Activated CD8-positive, alpha-beta T cell treated with anti-CD3 and anti-CD28 coated beads for 36 hours (primary cell): ENCODE measurements at regions not wholly inside any gene's neighbourhood (a gene's known extent, or its start where the extent isn't known, plus 50 kb on each side); places are given as distances from the start of the nearest gene placed in this dataset.

Experiments
- ATAC-seq: fragments of 200-7000 bp; cut with Tn5 transposase; one replicate; pipeline ENCODE4 v1.10.0; 2021; ENCODE audit warnings: mild to moderate bottlenecking, moderate library complexity
- CTCF ChIA-PET: fragments of 350-600 bp; sonication (Branson Sonifier 250); formaldehyde crosslinking; loops from one replicate; lab custom pipeline; 2021; ENCODE audit warnings: antibody characterized with exemption; lab: Charles Lee
- POLR2A ChIA-PET: fragments of 350-600 bp; sonication (Branson Sonifier 250); formaldehyde crosslinking; loops from one replicate; lab custom pipeline; 2021; ENCODE audit warnings: antibody characterized with exemption; lab: Charles Lee
- DNase-seq: peaks from one replicate; pipeline ENCODE4 v3.0.0-alpha.2; 2020
- H3K27ac Mint-ChIP-seq: one replicate; pipeline ENCODE4 v1.8.0; 2021; ENCODE audit warnings: mild to moderate bottlenecking, mixed read lengths
- H3K27me3 Mint-ChIP-seq: one replicate; pipeline ENCODE4 v1.8.0; 2021; ENCODE audit warnings: mixed read lengths
- H3K36me3 Mint-ChIP-seq: one replicate; pipeline ENCODE4 v1.8.0; 2021; ENCODE audit warnings: low read depth, mixed read lengths
- H3K4me1 Mint-ChIP-seq: one replicate; pipeline ENCODE4 v1.8.0; 2021; ENCODE audit warnings: low read depth, mixed read lengths
- H3K4me3 Mint-ChIP-seq: one replicate; pipeline ENCODE4 v1.8.0; 2021; ENCODE audit warnings: mild to moderate bottlenecking, moderate library complexity, mixed read lengths
- H3K9me3 Mint-ChIP-seq: one replicate; pipeline ENCODE4 v1.8.0; 2021; ENCODE audit warnings: mixed read lengths
- CTCF ChIP-seq: fragments of 200-600 bp; IDR thresholded peaks from one replicate; pipeline ENCODE4 v1.8.0; 2022; ENCODE audit warnings: antibody characterized with exemption, mild to moderate bottlenecking
- intact Hi-C: fragments of 100-400 bp; cut with micrococcal nuclease; formaldehyde crosslinking; loops from one replicate; pipeline ENCODE4 v1.10.0; 2022

GRCh38 chr7:11233871-11234270 is 260.2 kb downstream of the PHF14 start:
- POLR2A ChIA-PET = no interaction called here
- no peaks in the 10 kb centered on the region for H3K36me3 Mint-ChIP-seq
- no peaks in the 10 kb centered on the region for H3K9me3 Mint-ChIP-seq
- ATAC-seq (no peak), DNase-seq (no peak)
- intact Hi-C loops = no loop called here
- no peaks in the 10 kb centered on the region for H3K27me3 Mint-ChIP-seq
- CTCF ChIA-PET = no interaction called here
- H3K27ac Mint-ChIP-seq = no peak overlapping the region
- no peak for TF ChIP-seq CTCF
- peaks cover 2% of the 10 kb centered on the region for H3K4me1 Mint-ChIP-seq
- no peak overlapping the region for H3K4me3 Mint-ChIP-seq

- ChIA-PET CTCF (interaction anchor here (0.5 kb wide), 1 partner anchor 193 kb away, joined by 3 read pairs; no protein-coding TSS in a partner anchor), POLR2A (no interaction called here)
- H3K36me3 Mint-ChIP-seq = no peaks in the 10 kb centered on the region
- no peak overlapping the region for H3K27ac Mint-ChIP-seq
- DNase-seq = no peak
- H3K27me3 Mint-ChIP-seq = peaks cover 1% of the 10 kb centered on the region
- no peak for TF ChIP-seq CTCF
- intact Hi-C loops = no loop called here
- no peaks in the 10 kb centered on the region for H3K4me1 Mint-ChIP-seq
- no peaks in the 10 kb centered on the region for H3K9me3 Mint-ChIP-seq
- ATAC-seq = no peak
- no peak overlapping the region for H3K4me3 Mint-ChIP-seq
These were observed 261.8 kb downstream of the PHF14 start for GRCh38 chr7:11235491-11235890.

GRCh38 chr7:11236680-11237079 is 263.0 kb downstream of the PHF14 start:
- CTCF ChIA-PET = interaction anchor here (1.1 kb wide), 1 partner anchor 9 kb away, joined by 3 read pairs; no protein-coding TSS in a partner anchor

GRCh38 chr7:11237742-11238141 is 264.1 kb downstream of the PHF14 start:
- intact Hi-C loops = no loop called here
- POLR2A ChIA-PET = no interaction called here
- H3K4me1 Mint-ChIP-seq = no peaks in the 10 kb centered on the region
- CTCF ChIA-PET = interaction anchor here (1.1 kb wide), 1 partner anchor 10 kb away, joined by 3 read pairs; no protein-coding TSS in a partner anchor
- H3K9me3 Mint-ChIP-seq = no peaks in the 10 kb centered on the region
- no peaks in the 10 kb centered on the region for H3K36me3 Mint-ChIP-seq
- peaks cover 2% of the 10 kb centered on the region for H3K27me3 Mint-ChIP-seq
- no peak for ATAC-seq
- H3K4me3 Mint-ChIP-seq = no peak overlapping the region
- no peak overlapping the region for H3K27ac Mint-ChIP-seq
- TF ChIP-seq CTCF = no peak
- no peak for DNase-seq

More at GRCh38 chr7:11236680-11237079, 263.0 kb downstream of the PHF14 start:
- POLR2A ChIA-PET = no interaction called here
- DNase-seq (no peak), ATAC-seq (no peak)
- TF ChIP-seq CTCF = no peak
- Mint-ChIP-seq H3K36me3 (no peaks in the 10 kb centered on the region), H3K27ac (no peak overlapping the region), H3K4me1 (no peaks in the 10 kb centered on the region), H3K4me3 (no peak overlapping the region), H3K27me3 (peaks cover 2% of the 10 kb centered on the region), H3K9me3 (no peaks in the 10 kb centered on the region)
- intact Hi-C loops = no loop called here

GRCh38 chr7:11239316-11239715 is 265.6 kb downstream of the PHF14 start:
- POLR2A ChIA-PET = interaction anchor here (0.7 kb wide), 1 partner anchor 34 kb away, joined by 5 read pairs; no protein-coding TSS in a partner anchor
- intact Hi-C loops = no loop called here
- no peak for DNase-seq
- no peak for ATAC-seq
- H3K27me3 Mint-ChIP-seq = peaks cover 4% of the 10 kb centered on the region
- no peaks in the 10 kb centered on the region for H3K9me3 Mint-ChIP-seq
- no peaks in the 10 kb centered on the region for H3K36me3 Mint-ChIP-seq
- no peak overlapping the region for H3K27ac Mint-ChIP-seq
- H3K4me3 Mint-ChIP-seq = no peak overlapping the region
- TF ChIP-seq CTCF = no peak
- CTCF ChIA-PET = interaction anchor here (1.4 kb wide), 1 partner anchor 11 kb away, joined by 3 read pairs; no protein-coding TSS in a partner anchor
- no peaks in the 10 kb centered on the region for H3K4me1 Mint-ChIP-seq
